Caki2 (cell line): ENCODE measurements at regions not wholly inside any gene's neighbourhood (a gene's known extent, or its start where the extent isn't known, plus 50 kb on each side); places are given as distances from the start of the nearest gene placed in this dataset.
A peak's percentile ranks its signal among the peaks of the same experiment; 100 is the strongest.
"Not testable (repeated sequence)": the region's sequence is repeated elsewhere in the genome, so short reads cannot be mapped to it uniquely, and the experiment has no call there.

Experiments used
- DNase-seq: peaks from one replicate; pipeline ENCODE4 v3.0.0-alpha.2; 2015; ENCODE audit warnings: low read depth
- in situ Hi-C: cut with HindIII; loops from 2 replicates; pipeline ENCODE4 v1.10.0; 2016; ENCODE audit warnings: low sequenced_read_pairs, low pct_unique_long_range_greater_than_20kb, mixed read lengths

- DNase-seq: no peak
- in situ Hi-C loops: no loop called here
Observed at GRCh38 chrX:102784550-102784949, 64.0 kb downstream of the GPRASP3 start.

DNA sequence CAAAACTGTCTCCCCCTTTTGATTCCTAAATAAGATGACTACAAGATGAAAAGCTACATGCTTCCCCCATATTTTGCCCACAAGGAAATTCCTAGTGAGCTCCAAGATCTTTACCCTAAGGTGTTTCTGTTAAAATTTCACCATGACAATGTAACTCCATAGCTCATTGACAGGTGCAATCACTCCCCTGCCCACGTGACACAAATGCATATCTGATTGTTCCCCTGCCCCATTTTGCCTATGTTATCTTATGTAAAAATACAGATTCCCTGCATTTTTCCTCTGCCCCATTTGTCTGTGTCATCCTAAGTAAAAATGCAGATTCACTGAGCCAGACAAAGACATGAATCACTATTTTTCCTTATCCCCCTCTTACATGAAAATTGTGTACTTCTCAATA is 66.7 kb downstream of the GPRASP3 start:
- in situ Hi-C loops: no loop called here
- no peak for DNase-seq

- DNase-seq: no peak
- in situ Hi-C loops: no loop called here
Observed at GRCh38 chrX:102808336-102808735, 87.8 kb downstream of the GPRASP3 start.

DNA sequence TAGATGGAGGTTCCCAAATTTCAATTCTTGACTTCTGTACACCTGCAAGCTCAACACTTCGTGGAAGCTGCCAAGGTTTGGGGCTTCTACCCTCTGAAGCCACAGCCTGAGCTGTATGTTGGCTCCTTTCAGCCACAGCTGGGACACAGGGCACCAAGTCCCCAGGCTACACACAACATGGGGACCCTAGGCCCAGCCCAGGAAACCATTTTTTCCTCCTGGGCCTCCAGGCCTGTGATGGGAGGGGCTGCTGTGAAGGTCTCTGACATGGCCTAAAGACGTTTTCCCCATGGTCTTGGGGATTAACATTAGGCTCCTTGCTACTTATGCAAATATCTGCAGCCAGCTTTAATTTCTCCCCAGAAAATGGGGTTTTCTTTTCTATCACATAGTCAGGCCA is 97.7 kb downstream of the GPRASP3 start:
- DNase-seq, in situ Hi-C loops: not testable (repeated sequence)

- in situ Hi-C loops: no loop called here
Observed at GRCh38 chrX:102832661-102833060, 104.4 kb upstream of the RAB40AL start.

DNA sequence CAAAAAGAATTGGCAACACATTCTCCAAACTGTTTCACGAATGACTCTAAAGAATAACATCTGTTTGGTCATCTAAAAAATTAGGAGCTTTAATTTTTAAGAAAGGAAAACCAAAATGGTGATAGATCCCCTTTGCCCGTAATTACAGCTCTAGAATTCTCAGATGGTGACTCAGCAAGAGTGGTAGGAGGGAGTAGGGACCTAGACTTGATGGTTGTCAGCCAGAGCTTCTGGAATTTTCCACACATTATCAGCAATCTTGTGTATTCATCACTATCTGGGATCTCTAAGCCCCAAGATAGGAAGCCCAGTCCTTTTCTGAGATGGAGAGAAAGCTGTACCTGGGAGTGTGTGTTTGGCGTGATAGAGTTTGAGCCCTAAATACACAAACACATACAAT is 103.9 kb upstream of the RAB40AL start:
- in situ Hi-C loops: no loop called here
- no peak for DNase-seq

More at GRCh38 chrX:102832661-102833060, 104.4 kb upstream of the RAB40AL start:
- peak; percentile 74 for DNase-seq

- in situ Hi-C loops: no loop called here
- DNase-seq: peak; percentile 34
Observed at GRCh38 chrX:102835504-102836146, 101.4 kb upstream of the RAB40AL start.

GRCh38 chrX:102837847-102838246 is 99.2 kb upstream of the RAB40AL start:
- in situ Hi-C loops: no loop called here
- DNase-seq: no peak

DNA sequence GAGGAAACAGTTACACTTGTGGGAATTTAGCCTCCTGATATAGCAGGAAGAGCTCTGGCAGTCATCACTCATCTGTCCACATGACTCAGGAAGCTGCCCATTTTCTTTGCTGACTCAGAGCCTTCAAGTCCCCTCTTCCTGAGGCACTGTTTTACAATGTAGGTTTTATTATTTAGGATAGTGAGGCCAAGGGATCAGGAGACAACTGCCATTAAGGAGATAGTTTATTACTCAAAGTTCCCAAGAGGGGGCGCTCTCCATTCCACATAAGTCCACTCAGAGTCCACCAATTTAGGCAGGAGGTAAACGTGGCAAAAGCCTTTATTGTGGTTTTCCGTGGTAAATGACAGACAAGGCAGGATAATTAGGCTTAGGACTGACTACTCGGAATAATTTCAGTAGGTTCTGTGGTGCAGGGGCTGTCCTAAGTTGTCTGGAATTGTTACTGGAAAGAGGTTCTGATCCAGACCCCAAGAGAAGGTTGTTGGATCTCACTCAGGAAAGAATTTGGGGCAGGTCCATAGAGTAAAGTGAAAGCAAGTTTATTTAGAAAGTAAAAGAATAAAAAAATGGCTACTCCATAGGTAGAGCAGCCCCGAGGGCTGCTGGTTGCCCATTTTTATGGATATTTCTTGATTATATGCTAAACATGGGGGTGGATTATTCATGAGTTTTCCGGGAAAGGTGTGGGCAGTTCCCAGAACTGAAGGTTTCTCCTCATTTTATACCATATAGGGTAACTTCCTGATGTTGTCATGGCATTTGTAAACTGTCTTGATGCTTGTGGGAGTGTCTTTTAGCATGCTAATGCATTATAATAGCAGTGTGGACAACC is 96.0 kb upstream of the RAB40AL start:
- no peak for DNase-seq
- in situ Hi-C loops: no loop called here

DNA sequence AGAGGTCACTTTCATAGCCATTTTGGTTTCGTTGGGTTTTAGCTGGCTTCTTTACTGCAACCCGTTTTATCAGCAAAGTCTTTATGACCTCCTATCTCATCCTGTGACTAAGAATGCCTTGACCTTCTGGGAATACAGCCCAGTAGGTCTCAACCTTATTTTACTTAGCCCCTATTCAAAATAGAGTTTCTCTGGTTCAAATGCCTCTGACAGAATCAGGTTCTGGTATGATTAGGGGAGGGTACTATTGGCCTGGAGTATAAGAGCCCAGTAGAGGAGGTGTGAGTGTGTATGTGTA is 95.4 kb upstream of the RAB40AL start:
- in situ Hi-C loops: no loop called here
- no peak for DNase-seq

DNA sequence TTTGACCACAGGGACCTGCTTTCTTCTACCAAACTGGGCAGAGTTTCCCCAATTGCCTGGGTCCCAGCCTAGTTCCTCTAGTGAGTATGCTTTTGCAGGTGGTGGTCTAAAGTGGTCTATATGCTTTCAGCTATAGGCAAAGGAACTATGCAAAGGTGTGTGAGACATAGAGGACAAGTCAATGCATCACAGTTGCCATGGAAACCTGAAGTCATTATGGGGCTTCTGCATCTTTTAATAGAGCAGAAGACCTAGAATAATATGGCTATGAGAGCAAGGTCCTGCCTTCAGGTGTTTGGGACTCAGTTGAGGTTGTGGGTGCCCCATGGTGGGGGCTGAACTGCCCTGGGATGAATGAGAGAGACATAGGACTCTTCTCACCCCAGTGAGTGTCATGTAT is 92.1 kb upstream of the RAB40AL start:
- in situ Hi-C loops: no loop called here
- no peak for DNase-seq

DNA sequence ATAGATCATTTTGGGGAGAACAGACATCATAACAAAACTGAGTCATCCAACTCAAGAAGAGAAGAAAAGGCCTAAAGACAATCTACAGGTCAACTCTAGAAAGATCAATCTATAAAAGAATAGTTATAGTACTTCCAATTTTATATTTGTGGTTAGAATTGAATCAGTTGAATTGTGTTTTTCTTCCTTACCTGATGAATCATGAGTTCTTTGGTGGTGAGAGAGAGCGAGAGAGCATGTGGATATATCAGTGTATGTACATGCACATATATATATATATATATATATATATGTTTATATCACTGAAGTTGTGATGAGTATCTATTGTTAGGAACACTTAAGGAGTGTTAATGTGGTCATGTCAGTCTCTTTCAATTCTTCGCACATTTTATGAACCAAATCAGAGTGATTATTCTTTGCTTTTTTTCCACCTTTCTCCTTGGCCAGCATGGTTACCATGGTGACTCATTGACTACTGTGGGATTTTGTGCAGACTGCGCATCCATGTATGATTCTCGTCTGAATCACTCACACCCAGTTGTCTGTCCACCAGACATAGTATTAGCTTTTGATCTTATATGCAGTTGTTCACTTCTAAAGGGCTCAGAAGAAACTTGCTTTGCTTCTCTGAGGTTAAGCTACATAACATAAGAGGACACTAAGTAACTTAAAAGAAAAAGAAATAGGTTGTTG is 90.4 kb upstream of the RAB40AL start:
- no peak for DNase-seq
- in situ Hi-C loops: no loop called here

DNA sequence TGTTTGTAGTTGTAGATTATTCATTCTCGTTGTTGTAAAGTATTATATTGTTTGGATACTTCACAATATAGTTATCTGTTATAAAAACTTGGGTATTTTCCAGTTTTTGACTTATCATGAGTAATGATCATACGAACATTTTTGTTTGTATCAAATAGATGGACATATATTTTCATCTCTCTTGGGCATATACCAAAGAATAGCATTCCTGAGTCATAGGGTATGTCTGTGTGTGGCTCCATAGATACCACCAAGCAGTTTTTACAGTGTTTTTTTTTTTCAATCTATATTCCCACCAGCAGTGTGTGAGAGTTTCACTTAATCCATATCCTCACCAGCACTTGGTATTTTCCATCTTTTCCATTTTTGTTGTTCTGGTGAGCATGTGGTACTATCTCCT is 89.7 kb upstream of the RAB40AL start:
- in situ Hi-C loops: no loop called here
- DNase-seq: no peak

- no peak for DNase-seq
- in situ Hi-C loops: no loop called here
Observed at GRCh38 chrX:102849396-102849795, 87.7 kb upstream of the RAB40AL start.

- in situ Hi-C loops: not testable (repeated sequence)
Observed at GRCh38 chrX:102858826-102859549, 78.1 kb upstream of the RAB40AL start.

GRCh38 chrX:102859550-102859871 is 77.6 kb upstream of the RAB40AL start:
- in situ Hi-C loops: no loop called here
- DNase-seq: no peak

More at GRCh38 chrX:102858826-102859549, 78.1 kb upstream of the RAB40AL start:
- DNase-seq: not testable (repeated sequence)

DNA sequence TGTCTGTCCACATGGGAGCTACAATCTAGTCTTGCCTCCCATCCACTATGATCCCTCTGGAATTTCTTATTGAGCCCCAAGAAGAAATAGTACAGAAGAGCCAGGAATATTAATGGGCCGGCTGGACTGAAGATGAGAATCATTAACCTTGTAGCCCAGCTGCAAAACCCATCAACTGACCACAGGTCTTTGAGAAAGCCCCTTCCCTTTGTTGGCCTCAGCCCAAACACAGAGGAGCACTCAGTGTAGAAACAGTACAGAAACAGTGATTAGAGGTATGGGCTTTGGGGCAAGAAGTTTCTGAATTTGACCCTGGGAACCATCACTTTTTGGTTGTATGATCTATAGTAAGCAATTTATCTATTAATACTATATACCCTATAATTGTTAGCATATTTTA is 76.8 kb upstream of the RAB40AL start:
- in situ Hi-C loops: no loop called here
- DNase-seq: no peak

DNA sequence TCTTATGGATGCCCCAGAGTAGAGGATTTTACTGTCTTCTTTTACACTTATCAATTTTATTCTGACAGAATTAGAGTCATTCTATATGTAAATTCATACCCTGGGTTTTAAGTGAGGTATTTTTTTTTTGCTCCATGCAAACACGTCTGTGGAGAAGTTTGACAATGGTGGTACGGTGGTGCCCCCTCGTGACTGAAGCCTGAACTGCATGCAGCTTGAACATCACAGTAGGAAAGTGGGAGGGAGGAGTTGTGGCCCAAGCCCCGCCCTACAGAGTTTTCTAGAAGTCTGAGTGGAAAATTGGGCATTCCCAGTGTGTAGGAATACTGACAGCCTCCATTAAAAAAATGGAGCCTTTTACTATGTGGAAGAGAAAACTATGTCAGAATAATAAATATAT is 73.3 kb upstream of the RAB40AL start:
- in situ Hi-C loops: no loop called here
- DNase-seq: peak; percentile 59
